Chondrocyte (in vitro differentiated cells): ENCODE measurements at regions not wholly inside any gene's neighbourhood (a gene's known extent, or its start where the extent isn't known, plus 50 kb on each side); places are given as distances from the start of the nearest gene placed in this dataset.

Experiments
- DNase-seq: peaks from one replicate; pipeline ENCODE4 v3.0.0; 2021; ENCODE audit warnings: mixed read lengths, low spot score
- H3K27ac Mint-ChIP-seq: one replicate; pipeline ENCODE4 v1.8.0; 2021; ENCODE audit warnings: mild to moderate bottlenecking, moderate library complexity, mixed read lengths; ENCODE audit not compliant: unreplicated experiment
- H3K27me3 Mint-ChIP-seq: 2 replicates; pipeline ENCODE4 v1.8.0; 2021; ENCODE audit warnings: low read depth, mixed read lengths
- H3K36me3 Mint-ChIP-seq: 2 replicates; pipeline ENCODE4 v1.8.0; 2021; ENCODE audit warnings: low read depth, mixed read lengths
- H3K4me1 Mint-ChIP-seq: 2 replicates; pipeline ENCODE4 v1.8.0; 2021; ENCODE audit warnings: low read depth, mild to moderate bottlenecking, mixed read lengths
- H3K4me3 Mint-ChIP-seq: one replicate; pipeline ENCODE4 v1.8.0; 2021; ENCODE audit warnings: mild to moderate bottlenecking, moderate library complexity, mixed read lengths; ENCODE audit not compliant: unreplicated experiment
- H3K9me3 Mint-ChIP-seq: 2 replicates; pipeline ENCODE4 v1.8.0; 2021; ENCODE audit warnings: low read depth, mixed read lengths
- TF ChIP-seq, protein P1 (sequence below): fragments of 200-600 bp; sonication (generic); IDR thresholded peaks from 2 replicates; pipeline ENCODE4 v1.5.0; 2021; ENCODE audit warnings: antibody characterized with exemption, mild to moderate bottlenecking, moderate library complexity

- Mint-ChIP-seq H3K36me3 (no peaks in the 10 kb centered on the region), H3K27ac (no peak overlapping the region), H3K9me3 (peaks cover 4% of the 10 kb centered on the region), H3K4me1 (peaks cover 14% of the 10 kb centered on the region), H3K4me3 (no peak overlapping the region), H3K27me3 (peaks cover 5% of the 10 kb centered on the region)
- TF ChIP-seq, protein P1, sequence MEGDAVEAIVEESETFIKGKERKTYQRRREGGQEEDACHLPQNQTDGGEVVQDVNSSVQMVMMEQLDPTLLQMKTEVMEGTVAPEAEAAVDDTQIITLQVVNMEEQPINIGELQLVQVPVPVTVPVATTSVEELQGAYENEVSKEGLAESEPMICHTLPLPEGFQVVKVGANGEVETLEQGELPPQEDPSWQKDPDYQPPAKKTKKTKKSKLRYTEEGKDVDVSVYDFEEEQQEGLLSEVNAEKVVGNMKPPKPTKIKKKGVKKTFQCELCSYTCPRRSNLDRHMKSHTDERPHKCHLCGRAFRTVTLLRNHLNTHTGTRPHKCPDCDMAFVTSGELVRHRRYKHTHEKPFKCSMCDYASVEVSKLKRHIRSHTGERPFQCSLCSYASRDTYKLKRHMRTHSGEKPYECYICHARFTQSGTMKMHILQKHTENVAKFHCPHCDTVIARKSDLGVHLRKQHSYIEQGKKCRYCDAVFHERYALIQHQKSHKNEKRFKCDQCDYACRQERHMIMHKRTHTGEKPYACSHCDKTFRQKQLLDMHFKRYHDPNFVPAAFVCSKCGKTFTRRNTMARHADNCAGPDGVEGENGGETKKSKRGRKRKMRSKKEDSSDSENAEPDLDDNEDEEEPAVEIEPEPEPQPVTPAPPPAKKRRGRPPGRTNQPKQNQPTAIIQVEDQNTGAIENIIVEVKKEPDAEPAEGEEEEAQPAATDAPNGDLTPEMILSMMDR: no peak
- no peak for DNase-seq
Observed at GRCh38 chr15:101573951-101574350, 78.2 kb downstream of the TM2D3 start.

DNA sequence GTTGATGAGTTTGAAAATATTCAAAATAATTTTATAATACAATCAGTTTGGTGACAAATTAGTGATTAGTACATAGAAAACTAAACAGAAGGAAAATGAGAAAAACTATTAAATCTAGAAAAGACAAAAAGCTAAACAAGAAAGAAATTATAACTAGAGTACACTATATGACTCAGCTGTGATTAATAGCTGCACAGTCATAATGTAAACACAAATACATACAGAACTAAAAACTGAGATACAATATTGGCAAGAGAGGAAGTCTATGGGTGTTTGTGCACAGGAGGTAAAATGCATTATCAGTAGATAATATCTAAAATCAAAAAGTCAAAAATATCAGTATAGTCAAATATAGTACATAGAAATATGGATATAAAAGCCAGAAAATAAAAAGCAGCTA, 80.7 kb upstream of the PCSK6 start:
- Mint-ChIP-seq H3K27ac (peak overlapping the region; percentile 25), H3K27me3 (no peaks in the 10 kb centered on the region), H3K9me3 (peaks cover 4% of the 10 kb centered on the region), H3K36me3 (no peaks in the 10 kb centered on the region), H3K4me1 (peaks cover 17% of the 10 kb centered on the region), H3K4me3 (no peak overlapping the region)
- TF ChIP-seq, protein P1: no peak
- DNase-seq: no peak

- Mint-ChIP-seq H3K36me3 (no peaks in the 10 kb centered on the region), H3K4me1 (peaks cover 12% of the 10 kb centered on the region)
Observed at GRCh38 chr15:101568821-101569555, 79.5 kb upstream of the PCSK6 start.

GRCh38 chr15:101568309-101568708, 78.8 kb upstream of the PCSK6 start:
- TF ChIP-seq, protein P1: no peak
- no peaks in the 10 kb centered on the region for H3K36me3 Mint-ChIP-seq
- no peak overlapping the region for H3K4me3 Mint-ChIP-seq
- peaks cover 4% of the 10 kb centered on the region for H3K9me3 Mint-ChIP-seq
- no peak for DNase-seq
- H3K4me1 Mint-ChIP-seq: peaks cover 12% of the 10 kb centered on the region
- no peaks in the 10 kb centered on the region for H3K27me3 Mint-ChIP-seq
- no peak overlapping the region for H3K27ac Mint-ChIP-seq

More at GRCh38 chr15:101568821-101569555, 79.5 kb upstream of the PCSK6 start:
- TF ChIP-seq, protein P1: no peak
- Mint-ChIP-seq H3K27me3 (no peaks in the 10 kb centered on the region), H3K27ac (no peak overlapping the region), H3K9me3 (peaks cover 4% of the 10 kb centered on the region), H3K4me3 (no peak overlapping the region)
- no peak for DNase-seq

DNA sequence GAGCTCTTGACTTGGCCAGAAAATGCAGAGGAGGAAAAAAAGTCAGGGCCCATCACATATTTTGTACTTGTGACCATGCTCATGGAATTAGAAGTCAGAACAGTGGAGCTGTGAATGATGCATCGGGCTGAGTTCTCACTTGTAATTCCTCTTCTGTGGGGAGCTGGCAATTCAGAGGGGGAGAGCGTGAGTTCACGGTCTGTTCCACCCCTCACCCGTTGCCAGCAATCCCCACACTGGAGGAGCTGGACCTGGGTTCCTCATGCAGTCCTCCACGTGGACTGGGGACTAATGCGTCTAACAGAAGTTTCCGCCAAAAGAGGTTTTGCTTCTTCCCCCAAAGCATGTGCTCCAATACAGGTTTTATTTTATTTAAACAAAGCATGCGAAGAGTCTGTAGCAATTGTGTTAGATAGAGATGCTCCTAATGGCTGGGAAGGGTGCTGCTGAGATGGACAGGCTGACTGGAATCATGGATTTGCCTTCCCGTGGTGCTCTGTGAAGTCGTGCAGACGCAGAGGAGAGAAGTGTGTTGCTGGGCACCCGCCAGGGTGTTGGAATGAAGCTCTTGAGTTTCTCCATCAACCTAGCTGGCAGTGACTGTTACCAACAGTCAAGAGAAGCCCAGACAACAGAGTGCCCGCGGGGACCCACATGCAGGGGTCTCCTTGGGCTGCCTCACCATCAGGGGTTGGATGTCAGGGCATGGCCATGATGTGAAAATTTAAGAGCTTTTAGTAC, 77.4 kb upstream of the PCSK6 start:
- Mint-ChIP-seq H3K9me3 (peaks cover 4% of the 10 kb centered on the region), H3K36me3 (no peaks in the 10 kb centered on the region), H3K4me1 (peaks cover 8% of the 10 kb centered on the region), H3K4me3 (no peak overlapping the region), H3K27me3 (no peaks in the 10 kb centered on the region), H3K27ac (no peak overlapping the region)
- TF ChIP-seq, protein P1: no peak
- no peak for DNase-seq
